Thoracic aorta (tissue), 2 donors: ENCODE measurements at regions not wholly inside any gene's neighbourhood (a gene's known extent, or its start where the extent isn't known, plus 50 kb on each side); places are given as distances from the start of the nearest gene placed in this dataset.

Source experiments
- ATAC-seq: fragments of 150-250 bp; one replicate; pipeline ENCODE4 v1.8.0; 2017; ENCODE audit warnings: low read depth; ENCODE audit not compliant: insufficient number of reproducible peaks, low FRiP score
- DNase-seq: peaks from one replicate; pipeline ENCODE4 v3.0.0-alpha.2; 2020; ENCODE audit warnings: low spot score
- H3K27ac ChIP-seq, 2 donors: fragments of 200-600 bp; sonication (generic); 1 replicate in 1 of 2; 2 replicates in 1 of 2; pipeline ENCODE4 v1.5.1; 2016; ENCODE audit warnings: mild to moderate bottlenecking in 2 of 2, moderate library complexity in 2 of 2
- H3K27me3 ChIP-seq: fragments of 200-600 bp; sonication (generic); replicated peaks from 2 replicates; pipeline ENCODE4 v1.6.0; 2016; ENCODE audit warnings: mild to moderate bottlenecking; ENCODE audit not compliant: insufficient read depth
- H3K36me3 ChIP-seq: fragments of 200-600 bp; sonication (generic); one replicate; pipeline ENCODE4 v1.5.1; 2016
- H3K4me1 ChIP-seq, 2 donors: fragments of 200-600 bp; sonication (generic); 1 replicate in 1 of 2; 2 replicates in 1 of 2; pipeline versions ENCODE4 v1.5.1 to v1.6.0; 2016; ENCODE audit warnings: low read depth in 2 of 2, mild to moderate bottlenecking in 1 of 2; ENCODE audit not compliant: control insufficient read depth in 1 of 2
- H3K4me3 ChIP-seq: fragments of 200-600 bp; sonication (generic); 2 replicates; pipeline ENCODE4 v1.5.1; 2016; ENCODE audit warnings: mild to moderate bottlenecking
- H3K9me3 ChIP-seq: fragments of 200-600 bp; sonication (generic); 2 replicates; pipeline ENCODE4 v1.5.1; 2016
- CTCF ChIP-seq: fragments of 200-600 bp; sonication (generic); IDR thresholded peaks from one replicate; pipeline ENCODE4 v1.5.1; 2019; ENCODE audit warnings: antibody characterized with exemption

DNA sequence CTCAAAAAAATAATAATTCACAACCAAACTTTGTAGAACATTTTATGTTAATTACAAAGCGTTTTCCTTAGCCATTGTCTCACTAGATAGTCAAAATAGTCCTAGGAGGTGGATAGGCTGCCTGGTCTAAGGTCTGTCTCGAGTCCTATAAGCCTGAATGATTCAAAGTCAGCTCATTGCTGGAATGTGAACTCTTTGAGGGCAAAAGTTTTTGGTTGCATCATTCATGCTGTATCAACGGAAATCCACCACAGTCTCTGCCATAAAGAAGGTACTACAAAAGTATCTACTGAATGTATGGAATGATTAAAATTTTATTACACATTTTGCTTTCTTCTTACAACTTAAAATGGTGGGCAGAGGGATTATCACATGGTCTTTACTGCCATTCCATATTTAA, 387.3 kb upstream of the RARB start:
- DNase-seq (no peak), ATAC-seq (no peak)
- H3K9me3 ChIP-seq = no peaks in the 10 kb centered on the region
- H3K27me3 ChIP-seq = no peaks in the 10 kb centered on the region
- no peaks in the 10 kb centered on the region for H3K36me3 ChIP-seq
- TF ChIP-seq CTCF = no peak
- no peak overlapping the region for H3K4me3 ChIP-seq
- peaks cover 40 to 74% of the 10 kb centered on the region in 2 donors for H3K4me1 ChIP-seq
- H3K27ac ChIP-seq = no peak overlapping the region

GRCh38 chr3:25041871-25042584, 386.0 kb upstream of the RARB start:
- Histone ChIP-seq H3K36me3 (no peaks in the 10 kb centered on the region), H3K27ac (no peak overlapping the region), H3K4me1 (peaks cover 43 to 80% of the 10 kb centered on the region in 2 donors), H3K27me3 (no peaks in the 10 kb centered on the region), H3K9me3 (no peaks in the 10 kb centered on the region), H3K4me3 (no peak overlapping the region)
- ATAC-seq (no peak), DNase-seq (no peak)
- TF ChIP-seq CTCF = no peak

GRCh38 chr3:25043177-25043576, 384.9 kb upstream of the RARB start:
- ATAC-seq (no peak), DNase-seq (no peak)
- Histone ChIP-seq H3K4me1 (peaks cover 36 to 72% of the 10 kb centered on the region in 2 donors), H3K4me3 (no peak overlapping the region), H3K36me3 (no peaks in the 10 kb centered on the region), H3K27me3 (no peaks in the 10 kb centered on the region), H3K27ac (no peak overlapping the region), H3K9me3 (no peaks in the 10 kb centered on the region)
- TF ChIP-seq CTCF = no peak

DNA sequence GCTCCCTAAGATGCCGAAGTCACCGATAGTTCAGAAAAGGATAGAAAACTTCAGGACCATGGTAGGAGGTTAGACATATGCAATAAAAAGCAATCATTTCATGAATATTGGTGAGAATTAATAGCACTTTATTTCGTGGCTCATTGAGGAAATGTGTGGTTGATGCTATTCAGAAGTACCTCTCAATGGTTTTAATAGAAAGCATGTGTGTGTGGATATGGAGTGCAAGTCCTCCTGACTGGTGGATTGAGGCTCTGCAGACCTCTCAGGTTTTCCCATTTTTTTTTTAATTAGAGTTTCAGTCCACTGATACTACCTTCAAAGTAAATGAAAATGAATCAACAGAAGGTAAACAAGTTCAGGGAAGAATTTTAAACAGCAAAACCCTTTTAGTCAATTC, 384.3 kb upstream of the RARB start:
- H3K4me3 ChIP-seq = no peak overlapping the region
- H3K36me3 ChIP-seq = no peaks in the 10 kb centered on the region
- DNase-seq (no peak), ATAC-seq (no peak)
- peaks cover 31 to 66% of the 10 kb centered on the region in 2 donors for H3K4me1 ChIP-seq
- TF ChIP-seq CTCF = no peak
- H3K27ac ChIP-seq = no peak overlapping the region
- no peaks in the 10 kb centered on the region for H3K27me3 ChIP-seq
- no peaks in the 10 kb centered on the region for H3K9me3 ChIP-seq

DNA sequence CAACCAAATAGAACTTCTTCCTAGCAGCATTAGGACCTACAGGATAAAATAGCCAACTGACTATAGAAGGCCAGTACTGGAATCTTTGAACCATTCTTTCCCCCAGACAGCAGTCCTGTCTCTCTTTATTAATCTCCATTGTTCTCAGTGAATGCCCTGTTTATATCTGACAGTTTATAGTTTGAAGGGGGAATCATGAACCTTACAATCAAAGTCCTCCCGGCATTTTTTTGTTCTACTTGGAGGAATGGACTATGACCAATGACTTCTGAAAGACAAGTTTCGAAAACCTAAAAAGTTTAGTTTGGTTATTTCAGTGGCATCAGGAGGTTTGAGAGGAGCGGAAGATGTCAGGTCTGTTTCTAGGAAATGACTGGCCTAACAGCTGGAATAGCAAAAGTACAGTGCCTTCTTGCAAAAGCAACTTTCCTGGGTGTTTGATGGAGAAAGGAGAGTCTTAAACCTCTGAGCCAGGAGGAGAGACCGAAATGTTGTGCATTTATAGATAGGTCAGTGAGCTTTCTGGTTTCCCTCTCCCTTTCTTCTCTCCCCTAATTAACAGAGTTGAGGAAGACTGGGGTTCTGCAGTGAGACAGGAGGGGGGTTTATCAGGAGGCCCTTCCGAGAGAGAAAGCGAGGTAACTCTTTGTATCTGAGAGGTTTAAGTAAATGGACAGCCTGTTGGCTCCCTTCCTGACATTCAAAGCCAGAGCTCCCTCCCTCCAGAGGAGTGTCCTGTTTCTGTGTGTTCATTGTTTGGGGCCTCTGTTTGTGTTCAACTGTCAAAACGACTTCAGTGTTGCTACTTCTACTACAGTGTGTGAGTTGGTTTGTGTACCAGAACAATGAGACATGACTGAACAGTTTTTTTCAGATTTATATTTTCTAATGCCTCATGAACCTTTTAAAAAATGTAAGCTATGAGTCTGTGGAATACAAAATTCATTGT, 383.0 kb upstream of the RARB start:
- H3K36me3 ChIP-seq = no peaks in the 10 kb centered on the region
- H3K4me3 ChIP-seq = no peak overlapping the region
- DNase-seq = no peak
- no peaks in the 10 kb centered on the region for H3K9me3 ChIP-seq
- no peak for ATAC-seq
- H3K27ac ChIP-seq = no peak overlapping the region
- H3K27me3 ChIP-seq = no peaks in the 10 kb centered on the region
- no peak for TF ChIP-seq CTCF
- peaks cover 23 to 53% of the 10 kb centered on the region in 2 donors for H3K4me1 ChIP-seq
